Liver (tissue), 8 donors: ENCODE measurements at regions not wholly inside any gene's neighbourhood (a gene's known extent, or its start where the extent isn't known, plus 50 kb on each side); places are given as distances from the start of the nearest gene placed in this dataset.

Experiments used
- DNase-seq: peaks from one replicate; pipeline ENCODE4 v3.0.0-alpha.2; 2017; ENCODE audit warnings: low spot score
- H3K27ac ChIP-seq, 2 donors: one replicate each; pipeline ENCODE4 v1.7.0; 2013; ENCODE audit warnings: inconsistent platforms in 2 of 2, low read length in 2 of 2, control low read depth in 1 of 2, low read depth in 1 of 2, mild to moderate bottlenecking in 1 of 2
- H3K27me3 ChIP-seq, 4 donors: one replicate each; pipeline versions ENCODE4 v1.6.1 to v1.7.0; 2013; ENCODE audit warnings: low read length in 3 of 4, inconsistent platforms in 1 of 4, mild to moderate bottlenecking in 1 of 4, moderate library complexity in 1 of 4; ENCODE audit not compliant: control insufficient read depth in 4 of 4, insufficient read depth in 4 of 4
- H3K36me3 ChIP-seq, 4 donors: one replicate each; pipeline versions ENCODE4 v1.6.1 to v1.7.0; 2013; ENCODE audit warnings: low read length in 3 of 4, mild to moderate bottlenecking in 3 of 4, low read depth in 1 of 4, moderate library complexity in 1 of 4; ENCODE audit not compliant: control insufficient read depth in 4 of 4, insufficient read depth in 3 of 4
- H3K4me1 ChIP-seq, 4 donors: one replicate each; pipeline versions ENCODE4 v1.6.1 to v1.7.0; 2013; ENCODE audit warnings: low read length in 3 of 4, mild to moderate bottlenecking in 3 of 4, moderate library complexity in 1 of 4; ENCODE audit not compliant: control insufficient read depth in 4 of 4, insufficient read depth in 4 of 4
- H3K4me3 ChIP-seq, 3 donors: one replicate each; pipeline versions ENCODE4 v1.6.1 to v1.7.0; 2013; ENCODE audit warnings: low read length in 3 of 3, control low read depth in 1 of 3, low read depth in 1 of 3, mild to moderate bottlenecking in 1 of 3
- H3K9ac ChIP-seq, 2 donors: one replicate each; pipeline ENCODE4 v1.7.0; 2013; ENCODE audit warnings: low read length in 2 of 2, mild to moderate bottlenecking in 2 of 2, moderate library complexity in 2 of 2, control low read depth in 1 of 2, low read depth in 1 of 2
- H3K9me3 ChIP-seq, 4 donors: one replicate each; pipeline versions ENCODE4 v1.6.1 to v1.7.0; 2013; ENCODE audit warnings: low read length in 3 of 4; ENCODE audit not compliant: control insufficient read depth in 4 of 4
- ATF3 ChIP-seq: IDR thresholded peaks from 2 replicates; pipeline ENCODE4 v1.6.1; 2016; ENCODE audit warnings: antibody characterized with exemption
- EGR1 ChIP-seq, 2 donors: IDR thresholded peaks; 2 replicates each; pipeline ENCODE4 v1.6.1; 2016 to 2018; ENCODE audit warnings: antibody characterized with exemption in 2 of 2, low read depth in 2 of 2
- FOXA1 ChIP-seq: IDR thresholded peaks from 2 replicates; pipeline ENCODE4 v1.6.1; 2016; ENCODE audit warnings: antibody characterized with exemption
- FOXA2 ChIP-seq: IDR thresholded peaks from 2 replicates; pipeline ENCODE4 v1.6.1; 2016; ENCODE audit warnings: antibody characterized with exemption
- GABPA ChIP-seq, 2 donors: IDR thresholded peaks in 1 of 2; conservative IDR thresholded peaks in 1 of 2; 2 replicates each; pipeline ENCODE4 v1.6.1; 2016; ENCODE audit warnings: antibody characterized with exemption in 2 of 2, mild to moderate bottlenecking in 1 of 2, moderate library complexity in 1 of 2
- HNF4A ChIP-seq, 2 donors: conservative IDR thresholded peaks; 2 replicates each; pipeline ENCODE4 v1.6.1; 2016; ENCODE audit warnings: antibody characterized with exemption in 2 of 2, mild to moderate bottlenecking in 2 of 2
- HNF4G ChIP-seq: IDR thresholded peaks from 2 replicates; pipeline ENCODE4 v1.6.1; 2016; ENCODE audit warnings: antibody characterized with exemption
- JUND ChIP-seq, 2 donors: IDR thresholded peaks; 2 replicates each; pipeline ENCODE4 v1.6.1; 2016; ENCODE audit warnings: antibody characterized with exemption in 2 of 2
- NR2F2 ChIP-seq: IDR thresholded peaks from 2 replicates; pipeline ENCODE4 v1.6.1; 2016; ENCODE audit warnings: antibody characterized with exemption
- RAD21 ChIP-seq, 2 donors: IDR thresholded peaks; 2 replicates each; pipeline ENCODE4 v1.6.1; 2016; ENCODE audit warnings: antibody characterized with exemption in 2 of 2, mild to moderate bottlenecking in 2 of 2
- REST ChIP-seq: IDR thresholded peaks from 2 replicates; pipeline ENCODE4 v1.6.1; 2016; ENCODE audit warnings: antibody characterized with exemption, mild to moderate bottlenecking
- RXRA ChIP-seq, 2 donors: IDR thresholded peaks; 2 replicates each; pipeline ENCODE4 v1.6.1; 2017 to 2018; ENCODE audit warnings: antibody characterized with exemption in 2 of 2, mild to moderate bottlenecking in 1 of 2
- SP1 ChIP-seq: IDR thresholded peaks from 2 replicates; pipeline ENCODE4 v1.6.1; 2018; ENCODE audit warnings: antibody characterized with exemption, mild to moderate bottlenecking
- TAF1 ChIP-seq: conservative IDR thresholded peaks from 2 replicates; pipeline ENCODE4 v1.6.1; 2016; ENCODE audit warnings: antibody characterized with exemption, mild to moderate bottlenecking
- YY1 ChIP-seq: IDR thresholded peaks from 2 replicates; pipeline ENCODE4 v1.6.1; 2016; ENCODE audit warnings: antibody characterized with exemption, mild to moderate bottlenecking
- WGBS: extraction: QIAGEN DNeasy Blood & Tissue Kit; methylation state at CpG from one replicate; pipeline ENCODE4 v1.1.7; 2013; 5-methylcytosine and 5-hydroxymethylcytosine counted together
- TF ChIP-seq, protein P1 (sequence below): IDR thresholded peaks from 2 replicates; pipeline ENCODE4 v1.6.1; 2016; ENCODE audit warnings: antibody characterized with exemption
- TF ChIP-seq, protein P2 (sequence below): fragments of 150-350 bp; IDR thresholded peaks from 2 replicates; pipeline ENCODE4 v1.5.1; 2017; ENCODE audit warnings: improper control_type of control experiment, low read depth, low read length; ENCODE audit not compliant: missing input control
- TF ChIP-seq, protein P3 (sequence below): IDR thresholded peaks from 2 replicates; pipeline ENCODE4 v1.6.1; 2016; ENCODE audit warnings: antibody characterized with exemption
- donor health status: healthy.
- donor health status: healthy.
- donor health status: healthy.
- donor health status: healthy.
- donor health status: healthy.

GRCh38 chr5:18329328-18329727 lies 695.1 kb downstream of the TAF11L14 start:
- Histone ChIP-seq H3K4me3 (no peak overlapping the region), H3K4me1 (no peaks in the 10 kb centered on the region), H3K27me3 (peaks cover 0 to 2% (median 0%) of the 10 kb centered on the region in 4 donors), H3K27ac (no peak overlapping the region), H3K36me3 (no peaks in the 10 kb centered on the region), H3K9me3 (no peaks in the 10 kb centered on the region), H3K9ac (no peak overlapping the region)
- TF ChIP-seq ATF3: no peak
- no peak for TF ChIP-seq FOXA1
- TF ChIP-seq HNF4G: no peak
- no peak for TF ChIP-seq RXRA (IDR thresholded peaks at IDR 0.05)
- TF ChIP-seq SP1: no peak
- no peak for TF ChIP-seq TAF1
- TF ChIP-seq YY1: no peak
- TF ChIP-seq, protein P1, sequence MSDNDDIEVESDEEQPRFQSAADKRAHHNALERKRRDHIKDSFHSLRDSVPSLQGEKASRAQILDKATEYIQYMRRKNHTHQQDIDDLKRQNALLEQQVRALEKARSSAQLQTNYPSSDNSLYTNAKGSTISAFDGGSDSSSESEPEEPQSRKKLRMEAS: no peak
- no peak for TF ChIP-seq REST
- no peak for TF ChIP-seq GABPA (IDR thresholded peaks at IDR 0.05 in 1 of 2, conservative IDR thresholded peaks at IDR 0.05 in 1 of 2)
- TF ChIP-seq, protein P2, sequence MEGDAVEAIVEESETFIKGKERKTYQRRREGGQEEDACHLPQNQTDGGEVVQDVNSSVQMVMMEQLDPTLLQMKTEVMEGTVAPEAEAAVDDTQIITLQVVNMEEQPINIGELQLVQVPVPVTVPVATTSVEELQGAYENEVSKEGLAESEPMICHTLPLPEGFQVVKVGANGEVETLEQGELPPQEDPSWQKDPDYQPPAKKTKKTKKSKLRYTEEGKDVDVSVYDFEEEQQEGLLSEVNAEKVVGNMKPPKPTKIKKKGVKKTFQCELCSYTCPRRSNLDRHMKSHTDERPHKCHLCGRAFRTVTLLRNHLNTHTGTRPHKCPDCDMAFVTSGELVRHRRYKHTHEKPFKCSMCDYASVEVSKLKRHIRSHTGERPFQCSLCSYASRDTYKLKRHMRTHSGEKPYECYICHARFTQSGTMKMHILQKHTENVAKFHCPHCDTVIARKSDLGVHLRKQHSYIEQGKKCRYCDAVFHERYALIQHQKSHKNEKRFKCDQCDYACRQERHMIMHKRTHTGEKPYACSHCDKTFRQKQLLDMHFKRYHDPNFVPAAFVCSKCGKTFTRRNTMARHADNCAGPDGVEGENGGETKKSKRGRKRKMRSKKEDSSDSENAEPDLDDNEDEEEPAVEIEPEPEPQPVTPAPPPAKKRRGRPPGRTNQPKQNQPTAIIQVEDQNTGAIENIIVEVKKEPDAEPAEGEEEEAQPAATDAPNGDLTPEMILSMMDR: no peak
- TF ChIP-seq JUND (IDR thresholded peaks at IDR 0.05): no peak
- TF ChIP-seq NR2F2: no peak
- TF ChIP-seq, protein P3, sequence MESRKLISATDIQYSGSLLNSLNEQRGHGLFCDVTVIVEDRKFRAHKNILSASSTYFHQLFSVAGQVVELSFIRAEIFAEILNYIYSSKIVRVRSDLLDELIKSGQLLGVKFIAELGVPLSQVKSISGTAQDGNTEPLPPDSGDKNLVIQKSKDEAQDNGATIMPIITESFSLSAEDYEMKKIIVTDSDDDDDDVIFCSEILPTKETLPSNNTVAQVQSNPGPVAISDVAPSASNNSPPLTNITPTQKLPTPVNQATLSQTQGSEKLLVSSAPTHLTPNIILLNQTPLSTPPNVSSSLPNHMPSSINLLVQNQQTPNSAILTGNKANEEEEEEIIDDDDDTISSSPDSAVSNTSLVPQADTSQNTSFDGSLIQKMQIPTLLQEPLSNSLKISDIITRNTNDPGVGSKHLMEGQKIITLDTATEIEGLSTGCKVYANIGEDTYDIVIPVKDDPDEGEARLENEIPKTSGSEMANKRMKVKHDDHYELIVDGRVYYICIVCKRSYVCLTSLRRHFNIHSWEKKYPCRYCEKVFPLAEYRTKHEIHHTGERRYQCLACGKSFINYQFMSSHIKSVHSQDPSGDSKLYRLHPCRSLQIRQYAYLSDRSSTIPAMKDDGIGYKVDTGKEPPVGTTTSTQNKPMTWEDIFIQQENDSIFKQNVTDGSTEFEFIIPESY: no peak
- no peak for TF ChIP-seq FOXA2
- TF ChIP-seq EGR1 (IDR thresholded peaks at IDR 0.05; ENCODE audit: low read depth in 2 of 2): no peak
- no peak for TF ChIP-seq HNF4A (conservative IDR thresholded peaks at IDR 0.05)
- TF ChIP-seq RAD21 (IDR thresholded peaks at IDR 0.05): no peak
- no peak for DNase-seq

DNA sequence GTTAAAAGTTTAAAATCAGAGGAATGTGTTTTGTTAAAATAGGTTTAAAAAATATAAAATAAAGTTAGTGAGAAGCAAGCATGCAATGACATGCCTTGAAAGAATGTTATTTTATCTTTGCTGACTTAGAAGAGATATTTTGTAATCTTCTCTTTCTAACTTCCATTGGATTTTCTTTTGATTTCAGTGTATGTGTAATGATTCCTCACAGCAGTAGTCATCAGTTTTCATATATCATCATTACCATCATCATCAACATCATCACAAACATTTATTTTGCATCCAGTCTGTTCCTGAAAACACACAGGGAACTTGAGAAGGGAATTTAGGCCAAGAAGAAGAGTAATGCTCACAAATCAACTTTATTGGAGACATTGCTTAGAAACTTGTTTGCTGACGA lies 699.6 kb downstream of the TAF11L14 start:
- peaks cover 0 to 6% (median 0%) of the 10 kb centered on the region in 4 donors for H3K27me3 ChIP-seq
- no peaks in the 10 kb centered on the region for H3K36me3 ChIP-seq
- no peaks in the 10 kb centered on the region for H3K4me1 ChIP-seq
- 72% methylated on average over 1 of the region's 1 CpG for WGBS
- no peak for TF ChIP-seq RXRA (IDR thresholded peaks at IDR 0.05)
- no peak for TF ChIP-seq ATF3
- TF ChIP-seq FOXA1: no peak
- no peak for TF ChIP-seq HNF4G
- no peak for TF ChIP-seq HNF4A (conservative IDR thresholded peaks at IDR 0.05)
- H3K9me3 ChIP-seq: no peaks in the 10 kb centered on the region
- no peak for DNase-seq
- H3K27ac ChIP-seq: no peak overlapping the region
- no peak overlapping the region for H3K9ac ChIP-seq
- no peak overlapping the region for H3K4me3 ChIP-seq
